Glomerular visceral epithelial cell (primary cell): ENCODE measurements at regions not wholly inside any gene's neighbourhood (a gene's known extent, or its start where the extent isn't known, plus 50 kb on each side); places are given as distances from the start of the nearest gene placed in this dataset.

ENCODE experiments used
- DNase-seq: peaks from one replicate; pipeline ENCODE4 v3.0.0-alpha.2; 2016; ENCODE audit errors: extremely low spot score

- no peak for DNase-seq
Measured at GRCh38 chr2:125042727-125043126, 1017.6 kb downstream of the CNTNAP5 start.

GRCh38 chr2:125070726-125071505 lies 1045.8 kb downstream of the CNTNAP5 start:
- DNase-seq, result no peak

GRCh38 chr2:125073440-125073839 lies 1048.4 kb downstream of the CNTNAP5 start:
- no peak for DNase-seq

- no peak for DNase-seq
Measured at GRCh38 chr2:125085904-125086303, 1060.8 kb downstream of the CNTNAP5 start.

GRCh38 chr2:125086313-125087184 lies 1061.5 kb downstream of the CNTNAP5 start:
- DNase-seq, result no peak

- DNase-seq, result no peak
Measured at GRCh38 chr2:125092276-125093009, 1067.4 kb downstream of the CNTNAP5 start.

DNA sequence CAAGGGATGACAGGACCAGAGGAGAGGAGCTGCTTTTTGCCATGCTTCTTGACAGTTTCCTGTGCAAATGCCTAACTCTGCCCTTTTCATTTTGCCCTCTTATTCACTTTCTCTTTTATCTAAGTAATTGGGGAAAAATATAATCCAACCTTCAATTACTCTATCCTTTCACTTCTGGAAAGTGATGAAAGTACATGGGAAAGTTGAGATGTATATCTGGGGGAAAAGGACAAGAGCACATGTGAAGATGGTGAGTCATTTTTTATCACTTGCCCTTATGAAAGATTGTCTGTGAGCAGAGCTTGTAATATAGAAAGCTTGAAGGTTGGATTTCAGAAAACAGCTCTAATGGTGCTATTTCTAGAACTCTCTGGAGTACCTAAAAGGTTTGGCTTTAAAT lies 1070.7 kb downstream of the CNTNAP5 start:
- DNase-seq, result no peak

GRCh38 chr2:125106710-125107109 lies 1081.6 kb downstream of the CNTNAP5 start:
- DNase-seq, result no peak

GRCh38 chr2:125107446-125107845 lies 1082.4 kb downstream of the CNTNAP5 start:
- no peak for DNase-seq

GRCh38 chr2:125108251-125108650 lies 1083.2 kb downstream of the CNTNAP5 start:
- DNase-seq, result no peak

DNA sequence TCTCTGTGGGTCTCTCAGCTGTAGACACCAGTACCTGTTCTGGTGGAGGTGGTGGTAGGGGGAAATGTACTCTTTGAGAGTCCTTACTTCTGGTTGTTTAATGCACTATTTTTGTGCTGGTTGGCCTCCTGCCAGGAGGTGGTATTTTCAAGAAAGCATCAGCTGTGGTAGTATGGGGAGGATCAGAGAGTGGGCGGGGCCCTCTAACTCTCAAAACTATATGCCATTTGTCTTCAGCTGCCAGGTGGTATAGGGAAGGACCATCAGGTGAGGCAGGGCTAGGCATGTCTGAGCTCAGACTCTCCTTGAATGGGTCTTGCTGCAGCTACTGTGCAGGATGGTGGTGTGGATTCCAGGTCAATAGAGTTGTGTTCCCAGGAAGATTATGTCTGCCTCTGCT lies 1100.8 kb downstream of the CNTNAP5 start:
- no peak for DNase-seq

GRCh38 chr2:125160947-125161346 lies 1135.9 kb downstream of the CNTNAP5 start:
- no peak for DNase-seq

DNA sequence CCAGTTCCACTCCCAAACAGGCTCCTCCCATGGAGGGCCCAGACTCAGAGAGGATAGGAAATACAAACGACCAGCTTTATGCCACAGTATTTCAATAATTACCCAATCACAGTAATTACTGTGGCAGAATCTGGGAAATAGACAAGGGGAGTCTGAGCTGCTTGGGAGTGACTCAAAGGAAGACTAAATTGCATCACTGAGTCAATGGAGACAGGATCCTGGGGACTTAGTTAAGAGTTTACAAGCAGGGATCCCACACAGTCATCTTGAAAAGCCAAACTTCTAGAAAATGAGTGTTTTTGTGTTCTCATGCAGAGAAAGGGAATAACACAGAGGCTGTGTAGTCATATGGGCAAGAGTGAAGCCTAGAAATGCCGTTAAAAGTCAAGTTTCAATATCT lies 1142.1 kb downstream of the CNTNAP5 start:
- DNase-seq, result no peak

DNA sequence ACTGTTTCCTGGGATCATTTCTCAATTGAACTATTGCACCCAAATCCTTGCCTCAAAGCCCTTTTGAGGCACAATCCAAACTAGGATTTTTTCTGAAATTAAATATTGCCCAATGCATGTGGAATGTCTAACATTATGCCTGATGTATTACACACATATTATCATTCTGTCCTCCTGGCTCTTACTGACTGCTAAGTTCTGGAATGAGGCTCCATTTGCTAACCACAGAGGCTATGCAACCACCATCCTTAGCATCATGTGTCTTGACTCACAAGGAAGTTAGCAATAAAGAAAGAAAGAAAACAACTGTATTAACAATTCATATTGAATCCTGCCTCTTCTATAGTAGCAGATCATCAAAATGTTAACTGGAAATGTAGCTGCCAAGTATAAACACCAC lies 1142.7 kb downstream of the CNTNAP5 start:
- DNase-seq, result no peak

DNA sequence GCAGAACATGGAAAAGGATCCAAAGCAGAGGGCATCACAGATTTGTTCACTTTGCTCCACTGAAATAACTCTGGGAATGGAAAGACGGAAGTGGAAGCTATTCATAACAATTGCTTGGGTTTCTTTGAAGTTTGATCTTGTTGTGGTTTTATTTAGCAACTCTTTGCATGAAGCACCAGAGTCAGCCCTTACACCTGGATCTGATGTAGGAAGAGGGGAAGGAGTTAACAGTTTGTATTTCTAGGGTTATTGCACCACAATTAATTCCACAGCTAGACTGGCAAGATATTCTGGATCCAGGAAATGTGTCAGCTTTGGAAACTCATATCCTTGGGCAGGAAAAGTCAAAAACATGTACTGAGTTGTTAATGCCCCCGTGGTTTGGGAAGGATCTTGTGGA lies 1143.4 kb downstream of the CNTNAP5 start:
- DNase-seq, result no peak

DNA sequence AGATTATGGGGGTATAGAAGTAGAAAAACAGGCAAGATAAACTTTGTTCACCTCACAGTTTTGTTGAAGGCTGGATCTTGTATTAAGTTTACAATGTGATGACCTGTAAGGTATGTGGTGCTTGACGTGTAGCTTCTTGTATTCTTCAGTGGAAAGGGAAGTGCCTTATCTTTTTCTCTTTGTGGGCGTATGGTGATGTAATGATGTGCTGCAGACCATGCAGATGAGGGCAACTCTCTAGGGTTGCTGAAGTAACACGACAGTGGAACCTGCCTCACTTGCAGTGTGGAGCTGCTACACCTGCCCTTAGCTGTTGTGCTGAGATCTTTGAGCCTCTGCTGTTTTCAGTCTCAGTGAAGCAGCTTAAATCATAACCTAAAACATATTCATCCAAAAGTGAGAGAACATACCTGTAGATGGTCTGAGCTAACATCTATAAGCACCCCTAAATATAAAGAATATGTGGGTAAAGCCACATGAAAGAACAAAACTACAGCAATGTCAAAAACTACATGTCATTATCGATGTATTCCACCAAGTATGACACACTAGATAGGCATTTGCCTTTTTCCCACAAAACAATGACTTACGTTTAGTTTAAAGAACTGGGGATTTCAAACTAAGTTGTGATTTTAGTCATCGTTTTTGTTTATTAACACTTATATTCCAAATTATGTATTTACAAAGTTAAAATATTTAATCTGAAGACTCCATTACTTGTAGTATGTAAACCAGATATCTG lies 1144.1 kb downstream of the CNTNAP5 start:
- no peak for DNase-seq

DNA sequence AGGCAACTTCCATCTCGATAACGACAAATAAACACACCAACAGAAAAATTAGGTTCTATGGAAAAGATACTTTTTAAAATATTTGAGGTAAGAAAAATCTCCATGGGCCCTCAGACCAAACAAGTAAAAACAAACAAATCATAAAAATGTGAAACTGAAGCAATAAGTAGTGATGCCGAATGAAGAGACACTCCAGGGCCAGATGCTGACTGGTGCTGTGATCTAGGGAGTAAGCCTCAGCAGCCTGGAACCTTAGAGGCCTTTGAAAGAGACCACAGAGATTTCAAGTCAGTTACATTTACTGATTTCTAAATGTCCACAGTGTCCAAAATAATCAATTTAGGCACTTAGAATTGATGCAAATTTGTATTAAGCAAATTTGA lies 1144.7 kb downstream of the CNTNAP5 start:
- no peak for DNase-seq

DNA sequence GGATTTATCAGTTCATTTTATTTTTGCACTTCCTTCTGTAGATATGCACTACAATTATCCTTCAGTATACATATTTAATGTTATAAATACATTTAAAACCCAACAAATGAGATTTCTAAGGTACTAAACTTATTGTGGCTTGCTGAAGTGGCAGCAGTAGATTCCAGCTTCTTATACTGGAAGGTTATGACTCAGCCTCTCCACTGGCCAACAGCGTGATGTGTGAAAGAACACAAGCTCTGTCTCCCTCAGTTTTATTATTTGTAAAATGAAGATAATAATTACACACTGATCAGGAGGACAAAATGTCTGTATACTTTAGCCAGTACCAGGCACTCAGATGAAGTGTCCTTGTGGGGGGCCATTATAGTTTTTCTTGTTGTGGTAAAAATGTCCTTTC lies 1147.1 kb downstream of the CNTNAP5 start:
- DNase-seq, result no peak

GRCh38 chr2:125175415-125175814 lies 1150.3 kb downstream of the CNTNAP5 start:
- no peak for DNase-seq

GRCh38 chr2:125185691-125186270 lies 1160.7 kb downstream of the CNTNAP5 start:
- DNase-seq, result no peak

- DNase-seq, result no peak
Measured at GRCh38 chr2:125207431-125207830, 1182.3 kb downstream of the CNTNAP5 start.
